Hepatic stellate cell (primary cell): ENCODE measurements at regions not wholly inside any gene's neighbourhood (a gene's known extent, or its start where the extent isn't known, plus 50 kb on each side); places are given as distances from the start of the nearest gene placed in this dataset.
"Not testable (repeated sequence)": the region's sequence is repeated elsewhere in the genome, so short reads cannot be mapped to it uniquely, and the experiment has no call there.

Source experiments
- DNase-seq: peaks from one replicate; pipeline ENCODE4 v3.0.0; 2011; ENCODE audit warnings: low spot score

GRCh38 chr17:63293323-63294075 lies 152.6 kb downstream of the CYB561 start:
- peak; percentile 20 for DNase-seq

GRCh38 chr17:63294776-63295175 lies 151.3 kb downstream of the CYB561 start:
- no peak for DNase-seq

- no peak for DNase-seq
These were observed 150.8 kb downstream of the CYB561 start for GRCh38 chr17:63295288-63295687.

GRCh38 chr17:63295839-63296590 lies 150.1 kb downstream of the CYB561 start:
- DNase-seq: no peak

- not testable (repeated sequence) for DNase-seq
These were observed 147.2 kb downstream of the CYB561 start for GRCh38 chr17:63298916-63299315.

- no peak for DNase-seq
These were observed 141.3 kb downstream of the CYB561 start for GRCh38 chr17:63304704-63305261.

GRCh38 chr17:63305857-63306256 lies 140.2 kb downstream of the CYB561 start:
- no peak for DNase-seq

- no peak for DNase-seq
These were observed 139.3 kb downstream of the CYB561 start for GRCh38 chr17:63306855-63307254.

GRCh38 chr17:63308272-63308671 lies 137.8 kb downstream of the CYB561 start:
- no peak for DNase-seq

- DNase-seq: no peak
These were observed 137.1 kb downstream of the CYB561 start for GRCh38 chr17:63309021-63309420.

- no peak for DNase-seq
These were observed 134.6 kb downstream of the CYB561 start for GRCh38 chr17:63311416-63311937.

GRCh38 chr17:63314761-63315160 lies 131.3 kb downstream of the CYB561 start:
- no peak for DNase-seq

GRCh38 chr17:63316100-63316499 lies 130.0 kb downstream of the CYB561 start:
- DNase-seq: no peak

GRCh38 chr17:63317166-63317840 lies 128.8 kb downstream of the CYB561 start:
- no peak for DNase-seq

GRCh38 chr17:63325808-63326207 lies 120.3 kb downstream of the CYB561 start:
- DNase-seq: no peak

- no peak for DNase-seq
These were observed 116.2 kb downstream of the CYB561 start for GRCh38 chr17:63329876-63330275.

- DNase-seq: no peak
These were observed 114.6 kb downstream of the CYB561 start for GRCh38 chr17:63331301-63332061.

- no peak for DNase-seq
These were observed 113.8 kb downstream of the CYB561 start for GRCh38 chr17:63332286-63332685.

- no peak for DNase-seq
These were observed 112.2 kb downstream of the CYB561 start for GRCh38 chr17:63333869-63334268.

GRCh38 chr17:63335831-63336230 lies 110.3 kb downstream of the CYB561 start:
- peak; percentile 7 for DNase-seq

GRCh38 chr17:63337579-63337978 lies 108.5 kb downstream of the CYB561 start:
- DNase-seq: no peak

- DNase-seq: no peak
These were observed 107.8 kb downstream of the CYB561 start for GRCh38 chr17:63338272-63338671.
